ENCODE measurements at regions not wholly inside any gene's neighbourhood (a gene's known extent, or its start where the extent isn't known, plus 50 kb on each side); places are given as distances from the start of the nearest gene placed in this dataset.
A peak's percentile ranks its signal among the peaks of the same experiment; 100 is the strongest.

DNA sequence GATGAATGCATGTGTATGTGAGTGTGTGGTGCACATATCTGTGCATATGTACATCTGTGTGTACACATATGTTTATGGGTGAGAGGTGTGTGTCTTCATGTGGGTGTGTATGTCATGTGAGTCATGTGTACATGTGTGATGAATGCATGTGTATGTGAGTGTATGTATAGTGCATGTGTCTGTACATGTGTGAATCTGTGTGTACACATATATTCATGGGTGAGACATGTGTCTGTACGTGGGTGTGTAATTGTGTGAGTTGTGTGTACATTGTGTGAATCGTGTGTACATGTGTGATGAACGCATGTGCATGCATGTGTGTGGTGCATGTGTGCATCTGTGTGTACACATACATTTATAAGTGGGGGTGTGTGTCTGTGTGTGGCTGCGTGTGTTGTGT, 146.9 kb upstream of the TMEM132C start:
- Histone ChIP-seq H3K27ac (no peak overlapping the region), H3K36me3 (no peaks in the 10 kb centered on the region), H3K9me3 (peaks cover 0 to 11% (median 0%) of the 10 kb centered on the region in 12 donors), H3K27me3 (no peaks in the 10 kb centered on the region), H3K4me1 (no peaks in the 10 kb centered on the region), H3K4me3 (no peak overlapping the region)
- no peak for TF ChIP-seq POLR2A (IDR thresholded peaks at IDR 0.05)
- TF ChIP-seq, protein P1, sequence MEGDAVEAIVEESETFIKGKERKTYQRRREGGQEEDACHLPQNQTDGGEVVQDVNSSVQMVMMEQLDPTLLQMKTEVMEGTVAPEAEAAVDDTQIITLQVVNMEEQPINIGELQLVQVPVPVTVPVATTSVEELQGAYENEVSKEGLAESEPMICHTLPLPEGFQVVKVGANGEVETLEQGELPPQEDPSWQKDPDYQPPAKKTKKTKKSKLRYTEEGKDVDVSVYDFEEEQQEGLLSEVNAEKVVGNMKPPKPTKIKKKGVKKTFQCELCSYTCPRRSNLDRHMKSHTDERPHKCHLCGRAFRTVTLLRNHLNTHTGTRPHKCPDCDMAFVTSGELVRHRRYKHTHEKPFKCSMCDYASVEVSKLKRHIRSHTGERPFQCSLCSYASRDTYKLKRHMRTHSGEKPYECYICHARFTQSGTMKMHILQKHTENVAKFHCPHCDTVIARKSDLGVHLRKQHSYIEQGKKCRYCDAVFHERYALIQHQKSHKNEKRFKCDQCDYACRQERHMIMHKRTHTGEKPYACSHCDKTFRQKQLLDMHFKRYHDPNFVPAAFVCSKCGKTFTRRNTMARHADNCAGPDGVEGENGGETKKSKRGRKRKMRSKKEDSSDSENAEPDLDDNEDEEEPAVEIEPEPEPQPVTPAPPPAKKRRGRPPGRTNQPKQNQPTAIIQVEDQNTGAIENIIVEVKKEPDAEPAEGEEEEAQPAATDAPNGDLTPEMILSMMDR (IDR thresholded peaks at IDR 0.05), result no peak
- intact Hi-C loops (cut with DNase I), result no loop called here
- 88 to 92% (median 90%) methylated on average over 4 of the region's 4 CpGs for WGBS, 4 donors
- DNase-seq (no peak), ATAC-seq (peak in 1 of 4 donors; percentile 29)

DNA sequence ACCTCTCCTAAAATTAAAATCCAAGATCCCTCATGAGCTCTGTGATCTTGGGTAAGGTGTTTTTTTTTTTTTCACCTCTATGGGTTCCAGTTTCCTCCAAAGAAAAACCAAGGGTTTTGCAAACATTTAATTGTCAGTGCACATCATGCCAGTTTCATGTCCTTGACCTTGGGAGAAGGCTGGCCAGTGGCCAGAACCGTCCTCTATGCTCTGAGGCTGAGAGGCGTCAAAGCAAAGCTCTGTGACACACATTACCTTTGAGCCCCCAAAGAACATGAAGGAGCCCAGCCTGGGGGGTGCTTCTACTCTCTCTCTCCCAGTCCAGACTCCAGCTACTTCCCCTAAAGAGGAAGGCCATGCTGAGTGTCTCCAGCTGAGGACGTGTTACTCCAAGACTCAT, 145.5 kb upstream of the TMEM132C start:
- intact Hi-C loops (cut with DNase I), result no loop called here
- ATAC-seq, result no peak
- 35 to 63% (median 47%) methylated on average over 3 of the region's 3 CpGs for WGBS, 4 donors
- TF ChIP-seq, protein P1 (IDR thresholded peaks at IDR 0.05), result no peak
- no peak for TF ChIP-seq POLR2A (IDR thresholded peaks at IDR 0.05)
- Histone ChIP-seq H3K27me3 (no peaks in the 10 kb centered on the region), H3K4me3 (no peak overlapping the region), H3K9me3 (peaks cover 0 to 11% (median 0%) of the 10 kb centered on the region in 12 donors), H3K27ac (no peak overlapping the region), H3K36me3 (no peaks in the 10 kb centered on the region), H3K4me1 (no peaks in the 10 kb centered on the region)
- DNase-seq, result no peak

DNA sequence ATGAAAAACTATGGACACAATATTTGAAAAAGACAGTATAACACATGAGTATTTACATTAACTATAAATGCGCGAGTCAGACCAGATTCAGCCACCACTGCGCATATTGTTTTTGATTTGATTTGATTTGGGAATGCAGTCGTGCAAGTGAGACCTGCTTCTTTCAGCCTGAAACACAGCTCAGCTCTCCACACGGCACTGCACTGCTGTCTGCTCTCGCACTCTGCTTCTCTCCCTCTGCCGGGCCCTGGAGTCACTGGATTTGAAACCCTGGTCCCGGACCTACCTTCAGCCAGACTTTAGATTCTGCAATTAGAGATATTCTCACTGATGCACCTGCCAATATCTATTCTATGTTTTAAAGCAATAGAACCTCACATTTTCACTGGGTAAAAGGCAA, 143.9 kb upstream of the TMEM132C start:
- H3K4me3 ChIP-seq, result no peak overlapping the region

DNA sequence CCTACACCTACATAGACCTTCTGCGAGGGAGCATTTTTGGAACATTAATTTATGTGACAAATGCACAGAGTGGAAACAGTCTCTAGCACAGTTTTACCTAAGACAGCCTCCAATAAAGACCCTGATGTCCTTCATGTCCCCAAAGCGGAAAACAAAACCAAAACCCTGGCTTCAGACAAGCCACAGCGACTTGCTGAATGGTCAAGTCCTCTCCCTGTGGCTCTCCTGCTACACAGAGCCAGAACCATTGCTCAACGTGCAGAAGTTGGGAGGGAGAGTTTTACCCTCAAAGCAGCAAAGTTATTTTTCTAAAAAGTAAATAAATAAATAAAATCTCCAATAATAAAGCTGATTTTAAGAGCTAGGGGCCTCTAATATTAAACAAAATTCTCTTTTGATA, 135.0 kb upstream of the TMEM132C start:
- WGBS, 4 donors, result 69 to 81% (median 78%) methylated on average over 4 of the region's 4 CpGs
- Histone ChIP-seq H3K9me3 (no peaks in the 10 kb centered on the region), H3K27me3 (no peaks in the 10 kb centered on the region), H3K36me3 (no peaks in the 10 kb centered on the region), H3K4me3 (no peak overlapping the region), H3K4me1 (no peaks in the 10 kb centered on the region), H3K27ac (no peak overlapping the region)
- intact Hi-C loops (cut with DNase I), result no loop called here
- DNase-seq (no peak), ATAC-seq (no peak)
- TF ChIP-seq, protein P1 (IDR thresholded peaks at IDR 0.05), result no peak
- TF ChIP-seq POLR2A (IDR thresholded peaks at IDR 0.05), result no peak

More for the DNA sequence above, 143.9 kb upstream of the TMEM132C start:
- H3K9me3 ChIP-seq, result peaks cover 0 to 11% (median 0%) of the 10 kb centered on the region in 12 donors
- H3K27me3 ChIP-seq, result no peaks in the 10 kb centered on the region
- H3K4me1 ChIP-seq, result no peaks in the 10 kb centered on the region
- no peak for TF ChIP-seq POLR2A (IDR thresholded peaks at IDR 0.05)
- TF ChIP-seq, protein P1 (IDR thresholded peaks at IDR 0.05), result no peak
- intact Hi-C loops (cut with DNase I), result no loop called here
- no peak overlapping the region for H3K27ac ChIP-seq
- DNase-seq (no peak), ATAC-seq (no peak)
- H3K36me3 ChIP-seq, result no peaks in the 10 kb centered on the region
- 87 to 91% (median 88%) methylated on average over 8 of the region's 8 CpGs for WGBS, 4 donors

All from heart left ventricle (tissue), 16 donors.